ENCODE measurements at regions not wholly inside any gene's neighbourhood (a gene's known extent, or its start where the extent isn't known, plus 50 kb on each side); places are given as distances from the start of the nearest gene placed in this dataset.

DNA sequence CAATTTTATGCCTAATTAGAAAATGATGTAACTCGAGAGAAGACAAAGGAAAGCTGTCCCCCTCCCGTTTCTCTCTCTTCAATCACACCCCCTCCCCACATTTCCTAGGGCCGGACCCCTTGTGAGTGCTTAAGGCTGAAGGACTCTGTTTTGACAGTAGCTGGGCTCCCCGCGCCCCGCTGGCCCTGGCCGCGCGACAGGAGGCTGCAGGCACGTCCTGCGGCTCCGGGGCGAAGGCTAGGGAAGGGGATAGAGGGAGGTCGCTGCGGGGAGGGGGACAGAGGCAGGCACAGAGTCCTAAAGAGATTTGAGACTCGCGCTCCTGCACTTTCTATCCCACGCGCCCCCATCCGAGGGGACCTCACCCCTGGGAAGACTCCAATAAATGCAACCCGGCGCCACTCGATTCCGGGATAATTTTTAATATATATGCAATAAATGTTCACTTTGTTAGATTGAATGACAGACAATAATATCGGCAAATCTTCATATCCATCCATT is 56.2 kb upstream of the TMEM33 start:
- TF ChIP-seq POLR2AphosphoS5 (IDR thresholded peaks at IDR 0.05; ENCODE audit: insufficient read depth, low read depth, low read length) (no peak), MYC (IDR thresholded peaks at IDR 0.05; ENCODE audit: low read depth, low read length) (no peak), POLR2A (IDR thresholded peaks at IDR 0.05; ENCODE audit: low read depth, low read length) (no peak), GATA2 (IDR thresholded peaks at IDR 0.05; ENCODE audit: insufficient read depth, insufficient read length, low read depth, low read length) (no peak), FOS (IDR thresholded peaks at IDR 0.05; ENCODE audit: borderline replicate concordance, insufficient read depth, low read length) (no peak), EZH2 (IDR thresholded peaks at IDR 0.05; ENCODE audit: borderline replicate concordance, low read depth, low read length, severe bottlenecking) (no peak), JUN (IDR thresholded peaks at IDR 0.05; ENCODE audit: borderline replicate concordance, insufficient read depth, insufficient read length, low read depth) (no peak)
- TF ChIP-seq, protein P1, sequence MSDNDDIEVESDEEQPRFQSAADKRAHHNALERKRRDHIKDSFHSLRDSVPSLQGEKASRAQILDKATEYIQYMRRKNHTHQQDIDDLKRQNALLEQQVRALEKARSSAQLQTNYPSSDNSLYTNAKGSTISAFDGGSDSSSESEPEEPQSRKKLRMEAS (IDR thresholded peaks at IDR 0.05; ENCODE audit: insufficient read depth, insufficient read length) = no peak
- TF ChIP-seq, protein P2, sequence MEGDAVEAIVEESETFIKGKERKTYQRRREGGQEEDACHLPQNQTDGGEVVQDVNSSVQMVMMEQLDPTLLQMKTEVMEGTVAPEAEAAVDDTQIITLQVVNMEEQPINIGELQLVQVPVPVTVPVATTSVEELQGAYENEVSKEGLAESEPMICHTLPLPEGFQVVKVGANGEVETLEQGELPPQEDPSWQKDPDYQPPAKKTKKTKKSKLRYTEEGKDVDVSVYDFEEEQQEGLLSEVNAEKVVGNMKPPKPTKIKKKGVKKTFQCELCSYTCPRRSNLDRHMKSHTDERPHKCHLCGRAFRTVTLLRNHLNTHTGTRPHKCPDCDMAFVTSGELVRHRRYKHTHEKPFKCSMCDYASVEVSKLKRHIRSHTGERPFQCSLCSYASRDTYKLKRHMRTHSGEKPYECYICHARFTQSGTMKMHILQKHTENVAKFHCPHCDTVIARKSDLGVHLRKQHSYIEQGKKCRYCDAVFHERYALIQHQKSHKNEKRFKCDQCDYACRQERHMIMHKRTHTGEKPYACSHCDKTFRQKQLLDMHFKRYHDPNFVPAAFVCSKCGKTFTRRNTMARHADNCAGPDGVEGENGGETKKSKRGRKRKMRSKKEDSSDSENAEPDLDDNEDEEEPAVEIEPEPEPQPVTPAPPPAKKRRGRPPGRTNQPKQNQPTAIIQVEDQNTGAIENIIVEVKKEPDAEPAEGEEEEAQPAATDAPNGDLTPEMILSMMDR (IDR thresholded peaks at IDR 0.05; ENCODE audit: extremely low read depth in 1 of 2, insufficient read depth in 1 of 2, low read depth in 1 of 2, low read length in 2 of 2) = no peak
- H4K20me1 ChIP-seq (replicated peaks; ENCODE audit: control insufficient read depth, extremely low read depth, insufficient read depth, low read length) = no peaks in the 10 kb centered on the region
- no peak for DNase-seq (ENCODE audit: low read depth, low spot score)
- no peak overlapping the region for H3K9ac ChIP-seq (replicated peaks; ENCODE audit: extremely low read depth, insufficient read depth, low read length)
- no peak overlapping the region for H2AFZ ChIP-seq (ENCODE audit: low read depth, low read length)
- intact Hi-C loops (cut with micrococcal nuclease) (no loop called here), dilution Hi-C loops (cut with MboI; ENCODE audit: extremely low pct_ligation_motif_present, low sequenced_read_pairs) (no loop called here)
- CTCF ChIA-PET = interaction anchor here (1.4 to 1.5 kb wide), 2 partner anchors 10 to 20 kb away, joined by 4 to 10 read pairs; no protein-coding TSS in a partner anchor
- peaks cover 6% of the 10 kb centered on the region for H3K4me1 ChIP-seq (ENCODE audit: control insufficient read depth, extremely low read depth, insufficient read depth, low read length)
- no peaks in the 10 kb centered on the region for H3K36me3 ChIP-seq (ENCODE audit: control insufficient read depth in 2 of 2, extremely low read depth in 1 of 2, insufficient read depth in 2 of 2, low read length in 2 of 2)
- H3K4me2 ChIP-seq (ENCODE audit: insufficient read depth, low read length) = no peak overlapping the region
- no TSS peak for BruUV-seq (replicated peaks)
- H3K79me2 ChIP-seq (ENCODE audit: control insufficient read depth, insufficient read depth, low read length) = no peaks in the 10 kb centered on the region
- H3K27ac ChIP-seq (ENCODE audit: insufficient read depth, low read depth, low read length) = no peak overlapping the region
- H3K27me3 ChIP-seq (ENCODE audit: control insufficient read depth in 2 of 2, insufficient read depth in 2 of 2, low read length in 2 of 2) = peaks cover 71 to 92% of the 10 kb centered on the region in 2 experiments
- FAIRE-seq = no peak
- no peaks in the 10 kb centered on the region for H3K9me1 ChIP-seq (replicated peaks; ENCODE audit: control insufficient read depth, extremely low read depth, insufficient read depth, low read length)
- H3K4me3 ChIP-seq (replicated peaks in 1 of 3; ENCODE audit: insufficient read depth in 1 of 3, low read depth in 1 of 3, low read length in 3 of 3) = no peak overlapping the region
- H3K9me3 ChIP-seq (replicated peaks; ENCODE audit: control insufficient read depth, insufficient read depth, low read length) = no peaks in the 10 kb centered on the region
- POLR2A ChIA-PET = no interaction called here
